SK-N-SH (cell line): ENCODE measurements at regions not wholly inside any gene's neighbourhood (a gene's known extent, or its start where the extent isn't known, plus 50 kb on each side); places are given as distances from the start of the nearest gene placed in this dataset.

Experiments used
- CTCF ChIA-PET: fragments of 300-600, 350-600 bp; formaldehyde crosslinking; extraction: SDS; loops from one replicate; lab custom pipeline; 2021; lab: Yijun Ruan, JAX
- POLR2A ChIA-PET: fragments of 350-600 bp; sonication (Branson Sonifier 250); formaldehyde crosslinking; extraction: SDS; loops from one replicate; lab custom pipeline; 2020; ENCODE audit warnings: antibody characterized with exemption, inconsistent platforms; lab: Yijun Ruan, JAX
- DNase-seq: peaks from one replicate; pipeline ENCODE4 v3.0.0; 2012
- H2AFZ ChIP-seq: fragments of 200-600 bp; sonication (generic); 2 replicates; pipeline ENCODE4 v1.8.1; 2016; ENCODE audit warnings: antibody characterized with exemption, mild to moderate bottlenecking, low read depth
- H3F3A ChIP-seq: fragments of 200-600 bp; sonication (generic); replicated peaks from 2 replicates; pipeline ENCODE3; 2016; ENCODE audit warnings: antibody characterized with exemption, mild to moderate bottlenecking; ENCODE audit not compliant: insufficient read depth
- H3K27ac ChIP-seq, 2 experiments: fragments of 200-500 bp in 1 of 2; fragments of 200-600 bp in 1 of 2; sonication (Bioruptor generic) in 1 of 2; sonication (generic), shearing (Covaris generic) in 1 of 2; 2 replicates each; pipeline versions ENCODE4 v1.5.1 to v1.6.1; 2014 to 2016; ENCODE audit warnings: low read depth in 2 of 2, inconsistent platforms in 1 of 2, low read length in 1 of 2, mild to moderate bottlenecking in 1 of 2, mixed read lengths in 1 of 2
- H3K27me3 ChIP-seq: fragments of 200-600 bp; sonication (generic), shearing (Covaris generic); 2 replicates; pipeline ENCODE4 v1.6.1; 2016; ENCODE audit warnings: mixed run types; ENCODE audit not compliant: insufficient read depth
- H3K36me3 ChIP-seq, 2 experiments: fragments of 200-500 bp in 1 of 2; fragments of 200-600 bp in 1 of 2; sonication (Bioruptor generic) in 1 of 2; sonication (generic) in 1 of 2; replicated peaks in 1 of 2; 2 replicates each; pipeline versions ENCODE3 to v1.5.1; 2014 to 2016; ENCODE audit warnings: low read length in 1 of 2, mild to moderate bottlenecking in 1 of 2; ENCODE audit not compliant: insufficient read depth in 2 of 2, control insufficient read depth in 1 of 2
- H3K4me1 ChIP-seq, 2 experiments: fragments of 200-500 bp in 1 of 2; fragments of 200-600 bp in 1 of 2; sonication (Bioruptor generic) in 1 of 2; sonication (generic), shearing (Covaris generic) in 1 of 2; 2 replicates each; pipeline versions ENCODE4 v1.5.1 to v1.6.1; 2014 to 2016; ENCODE audit warnings: low read depth in 1 of 2, low read length in 1 of 2, mixed run types in 1 of 2; ENCODE audit not compliant: insufficient read depth in 2 of 2, control insufficient read depth in 1 of 2
- H3K4me2 ChIP-seq: fragments of 200-600 bp; sonication (generic), shearing (Covaris generic); 2 replicates; pipeline ENCODE4 v1.6.1; 2017; ENCODE audit warnings: mixed run types
- H3K4me3 ChIP-seq, 2 experiments: fragments of 200-500 bp in 1 of 2; fragments of 200-600 bp in 1 of 2; sonication (Bioruptor generic) in 1 of 2; sonication (generic), shearing (Covaris generic) in 1 of 2; 2 replicates each; pipeline versions ENCODE4 v1.5.1 to v1.8.1; 2014 to 2016; ENCODE audit warnings: low read depth in 2 of 2, inconsistent platforms in 1 of 2, low read length in 1 of 2, mild to moderate bottlenecking in 1 of 2, mixed read lengths in 1 of 2, moderate library complexity in 1 of 2
- H3K79me2 ChIP-seq: fragments of 200-600 bp; sonication (generic); 2 replicates; pipeline ENCODE4 v1.8.1; 2017; ENCODE audit warnings: mild to moderate bottlenecking; ENCODE audit not compliant: insufficient read depth
- H3K9ac ChIP-seq: fragments of 200-600 bp; sonication (generic); 2 replicates; pipeline ENCODE4 v1.6.1; 2017; ENCODE audit warnings: mixed run types
- H3K9me2 ChIP-seq: fragments of 200-600 bp; sonication (generic); 2 replicates; pipeline ENCODE4 v1.6.1; 2017; ENCODE audit warnings: mixed run types
- H3K9me3 ChIP-seq: fragments of 200-600 bp; sonication (generic); 2 replicates; pipeline ENCODE4 v1.6.1; 2017; ENCODE audit warnings: mixed run types, mild to moderate bottlenecking, moderate library complexity
- H4K20me1 ChIP-seq: fragments of 200-600 bp; sonication (generic); 2 replicates; pipeline ENCODE4 v1.6.1; 2017; ENCODE audit warnings: mild to moderate bottlenecking, mixed run types; ENCODE audit not compliant: insufficient read depth
- CTCF ChIP-seq: fragments of 200-600 bp; sonication (generic); IDR thresholded peaks from 2 replicates; pipeline ENCODE4 v1.6.1; 2017; ENCODE audit warnings: antibody characterized with exemption, mild to moderate bottlenecking, moderate library complexity
- EP300 ChIP-seq, 2 experiments: IDR thresholded peaks; 2 replicates each; pipeline versions ENCODE4 v1.4.0 to v1.6.1; 2012; ENCODE audit warnings: borderline replicate concordance in 1 of 2, low read depth in 1 of 2, low read length in 1 of 2
- EZH2phosphoT487 ChIP-seq: fragments of 200-600 bp; sonication (generic); IDR thresholded peaks from 2 replicates; pipeline ENCODE4 v1.6.1; 2017; ENCODE audit warnings: low read depth, mixed run types, mild to moderate bottlenecking, antibody characterized with exemption, moderate library complexity, borderline replicate concordance
- FOXJ3 ChIP-seq: sonication (generic); formaldehyde crosslinking; IDR thresholded peaks from 2 replicates; pipeline ENCODE4 v1.5.1; 2020; ENCODE audit warnings: mild to moderate bottlenecking, missing genetic modification reagents
- IRF3 ChIP-seq: fragments of 150-350 bp; IDR thresholded peaks from 2 replicates; pipeline ENCODE4 v1.6.1; 2016; ENCODE audit warnings: mild to moderate bottlenecking, low read depth, low read length
- MAX ChIP-seq: IDR thresholded peaks from 2 replicates; pipeline ENCODE4 v1.4.0; 2012; ENCODE audit warnings: low read depth
- NRF1 ChIP-seq: IDR thresholded peaks from 2 replicates; pipeline ENCODE4 v1.6.1; 2012; ENCODE audit warnings: low read depth, mild to moderate bottlenecking, low read length
- RFX5 ChIP-seq: IDR thresholded peaks from 2 replicates; pipeline ENCODE4 v1.6.1; 2012; ENCODE audit warnings: mild to moderate bottlenecking, improper control_type of control experiment, low read length
- SIN3A ChIP-seq: IDR thresholded peaks from 2 replicates; pipeline ENCODE4 v1.6.1; 2012; ENCODE audit warnings: low read depth, mild to moderate bottlenecking, low read length, moderate library complexity, borderline replicate concordance
- TAF1 ChIP-seq: IDR thresholded peaks from 2 replicates; pipeline ENCODE4 v1.6.1; 2012; ENCODE audit warnings: low read depth, mild to moderate bottlenecking, low read length, moderate library complexity, borderline replicate concordance
- YY1 ChIP-seq: IDR thresholded peaks from 2 replicates; pipeline ENCODE4 v1.4.0; 2012; ENCODE audit warnings: low read depth, mild to moderate bottlenecking
- ZBTB33 ChIP-seq: IDR thresholded peaks from 2 replicates; pipeline ENCODE4 v1.4.0; 2012; ENCODE audit warnings: low read depth, borderline replicate concordance
- WGBS: methylation state at CpG from one replicate; pipeline ENCODE4 v1.1.6; 2017; ENCODE audit warnings: low lambda C conversion rate; 5-methylcytosine and 5-hydroxymethylcytosine counted together
- TF ChIP-seq, protein P1 (sequence below): IDR thresholded peaks from 2 replicates; pipeline ENCODE4 v1.4.0; 2012; ENCODE audit warnings: low read depth, borderline replicate concordance

GRCh38 chr22:25496396-25497064 lies 67.9 kb upstream of the GRK3 start (continued):
- TF ChIP-seq IRF3, result no peak

DNA sequence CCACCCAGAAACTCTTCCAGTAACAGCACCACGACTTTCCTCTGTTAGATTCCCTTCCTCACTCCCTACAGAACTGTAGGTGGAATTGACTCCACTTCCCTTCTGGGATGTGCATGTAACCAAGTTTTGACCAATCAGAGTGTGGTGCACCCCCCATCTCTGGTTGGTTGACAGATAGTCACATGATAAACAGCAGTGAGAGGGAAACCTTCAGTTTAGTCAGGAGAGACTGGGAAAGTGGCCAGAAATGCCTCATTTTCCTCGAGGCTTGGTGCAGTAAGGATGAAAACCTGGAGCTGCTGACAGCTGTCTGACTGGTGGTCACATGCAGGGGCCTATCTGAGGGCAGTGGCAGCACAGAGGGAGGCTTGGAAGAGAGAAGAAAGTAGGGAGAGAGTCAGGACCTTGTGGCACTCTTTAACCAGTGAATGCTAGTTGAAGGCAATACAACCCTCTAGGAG lies 67.3 kb upstream of the GRK3 start:
- Histone ChIP-seq H3K4me1 (peaks cover 0 to 16% of the 10 kb centered on the region in 2 experiments; a peak in 2 of 4 replicates), H3K27me3 (peaks cover 5% of the 10 kb centered on the region; the same call in 1 of the 2 replicates)

More for the DNA sequence above, 67.3 kb upstream of the GRK3 start:
- Histone ChIP-seq H4K20me1 (no peaks in the 10 kb centered on the region), H3K36me3 (no peaks in the 10 kb centered on the region), H3K9ac (no peak overlapping the region), H3K4me2 (no peak overlapping the region), H3K9me2 (no peaks in the 10 kb centered on the region), H3K79me2 (no peaks in the 10 kb centered on the region), H3K4me3 (no peak overlapping the region), H3K27ac (no peak overlapping the region; a peak in 1 of 4 replicates), H3K9me3 (no peaks in the 10 kb centered on the region), H3F3A (no peaks in the 10 kb centered on the region), H2AFZ (no peak overlapping the region)
- TF ChIP-seq IRF3 (no peak), TAF1 (no peak), MAX (no peak), ZBTB33 (no peak), YY1 (no peak), EP300 (IDR thresholded peaks at IDR 0.05; ENCODE audit: borderline replicate concordance in 1 of 2, low read depth in 1 of 2, low read length in 1 of 2) (no peak), EZH2phosphoT487 (no peak), NRF1 (no peak), CTCF (no peak), RFX5 (no peak), SIN3A (no peak), FOXJ3 (CRISPR knock-in tag) (no peak)
- TF ChIP-seq, protein P1, sequence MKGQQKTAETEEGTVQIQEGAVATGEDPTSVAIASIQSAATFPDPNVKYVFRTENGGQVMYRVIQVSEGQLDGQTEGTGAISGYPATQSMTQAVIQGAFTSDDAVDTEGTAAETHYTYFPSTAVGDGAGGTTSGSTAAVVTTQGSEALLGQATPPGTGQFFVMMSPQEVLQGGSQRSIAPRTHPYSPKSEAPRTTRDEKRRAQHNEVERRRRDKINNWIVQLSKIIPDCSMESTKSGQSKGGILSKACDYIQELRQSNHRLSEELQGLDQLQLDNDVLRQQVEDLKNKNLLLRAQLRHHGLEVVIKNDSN, result no peak
- CTCF ChIA-PET, result interaction anchor here (0.6 kb wide), 1 partner anchor 21 kb away, joined by 5 read pairs; no protein-coding TSS in a partner anchor
- 19% methylated on average over 2 of the region's 2 CpGs for WGBS
- no peak for DNase-seq
- POLR2A ChIA-PET, result no interaction called here
